Uterus (tissue), 2 donors: ENCODE measurements at regions not wholly inside any gene's neighbourhood (a gene's known extent, or its start where the extent isn't known, plus 50 kb on each side); places are given as distances from the start of the nearest gene placed in this dataset.

Experiments used
- POLR2A ChIP-seq, 2 donors: fragments of 450-650 bp; IDR thresholded peaks; one replicate each; pipeline ENCODE4 v1.6.1; 2016; ENCODE audit warnings: antibody characterized with exemption in 2 of 2, mild to moderate bottlenecking in 1 of 2, moderate library complexity in 1 of 2
- TF ChIP-seq, protein P1 (sequence below), 4 experiments: fragments of 200-600 bp in 2 of 4; fragments of 450-650 bp in 2 of 4; sonication (generic) in 2 of 4; IDR thresholded peaks; one replicate each; pipeline ENCODE4 v1.5.1; 2016 to 2019; ENCODE audit warnings: antibody characterized with exemption in 4 of 4, mild to moderate bottlenecking in 2 of 4, moderate library complexity in 1 of 4

DNA sequence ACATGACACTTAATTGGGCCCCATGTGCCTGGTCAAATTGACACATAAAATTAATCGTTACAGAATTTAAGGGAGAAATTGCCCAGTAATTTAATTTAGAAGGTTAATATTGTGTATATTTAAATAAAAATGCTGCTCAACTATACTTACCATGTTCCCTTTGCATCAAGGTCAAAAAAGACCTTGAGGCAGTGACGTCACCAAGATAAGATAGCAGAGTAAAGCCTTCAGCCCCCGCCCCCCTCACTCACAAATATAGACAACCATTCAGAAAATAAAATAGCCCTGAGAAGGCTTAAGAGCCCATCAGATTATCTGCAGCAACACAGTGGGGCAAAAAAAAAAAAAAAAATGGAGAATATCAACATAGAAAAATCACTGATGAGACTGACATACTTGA lies 785.7 kb downstream of the CCDC85A start:
- no peak for TF ChIP-seq POLR2A (IDR thresholded peaks at IDR 0.05)
- TF ChIP-seq, protein P1, sequence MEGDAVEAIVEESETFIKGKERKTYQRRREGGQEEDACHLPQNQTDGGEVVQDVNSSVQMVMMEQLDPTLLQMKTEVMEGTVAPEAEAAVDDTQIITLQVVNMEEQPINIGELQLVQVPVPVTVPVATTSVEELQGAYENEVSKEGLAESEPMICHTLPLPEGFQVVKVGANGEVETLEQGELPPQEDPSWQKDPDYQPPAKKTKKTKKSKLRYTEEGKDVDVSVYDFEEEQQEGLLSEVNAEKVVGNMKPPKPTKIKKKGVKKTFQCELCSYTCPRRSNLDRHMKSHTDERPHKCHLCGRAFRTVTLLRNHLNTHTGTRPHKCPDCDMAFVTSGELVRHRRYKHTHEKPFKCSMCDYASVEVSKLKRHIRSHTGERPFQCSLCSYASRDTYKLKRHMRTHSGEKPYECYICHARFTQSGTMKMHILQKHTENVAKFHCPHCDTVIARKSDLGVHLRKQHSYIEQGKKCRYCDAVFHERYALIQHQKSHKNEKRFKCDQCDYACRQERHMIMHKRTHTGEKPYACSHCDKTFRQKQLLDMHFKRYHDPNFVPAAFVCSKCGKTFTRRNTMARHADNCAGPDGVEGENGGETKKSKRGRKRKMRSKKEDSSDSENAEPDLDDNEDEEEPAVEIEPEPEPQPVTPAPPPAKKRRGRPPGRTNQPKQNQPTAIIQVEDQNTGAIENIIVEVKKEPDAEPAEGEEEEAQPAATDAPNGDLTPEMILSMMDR (IDR thresholded peaks at IDR 0.05), result no peak
